ENCODE measurements at regions not wholly inside any gene's neighbourhood (a gene's known extent, or its start where the extent isn't known, plus 50 kb on each side); places are given as distances from the start of the nearest gene placed in this dataset.
"Not testable (repeated sequence)": the region's sequence is repeated elsewhere in the genome, so short reads cannot be mapped to it uniquely, and the experiment has no call there.

- intact Hi-C loops (cut with DNase I); H3K27me3 ChIP-seq; H3K27ac ChIP-seq; H3K9me3 ChIP-seq; H3K4me1 ChIP-seq; H3K4me3 ChIP-seq; H3K36me3 ChIP-seq; DNase-seq: not testable (repeated sequence)
- ATAC-seq = peak in 1 of 8 donors; percentile 13
- 45 to 50% methylated on average over 5 of the region's 5 CpGs for WGBS, 2 donors
These were observed 88.8 kb downstream of the KCNJ18 start for GRCh38 chr17:21780919-21781665.

GRCh38 chr17:21781666-21782024 lies 89.3 kb downstream of the KCNJ18 start:
- H3K9me3 ChIP-seq; H3K36me3 ChIP-seq; H3K4me1 ChIP-seq; H3K27me3 ChIP-seq; DNase-seq; intact Hi-C loops (cut with DNase I); H3K27ac ChIP-seq; H3K4me3 ChIP-seq: not testable (repeated sequence)
- peak in 1 of 8 donors; percentile 41 for ATAC-seq
- whole genome bisulfite sequencing, 2 donors = 49 to 53% methylated on average over 9 of the region's 9 CpGs

- DNase-seq; H3K4me3 ChIP-seq; H3K27me3 ChIP-seq; H3K4me1 ChIP-seq; H3K36me3 ChIP-seq; intact Hi-C loops (cut with DNase I); H3K9me3 ChIP-seq; H3K27ac ChIP-seq: not testable (repeated sequence)
- peak in 1 of 8 donors; percentile 13 for ATAC-seq
- 83 to 86% methylated on average over 7 of the region's 9 CpGs for WGBS, 2 donors
These were observed 89.8 kb downstream of the KCNJ18 start for GRCh38 chr17:21782107-21782506.

GRCh38 chr17:21782604-21783003 lies 90.3 kb downstream of the KCNJ18 start:
- 72 to 80% methylated on average over 6 of the region's 6 CpGs for WGBS, 2 donors
- intact Hi-C loops (cut with DNase I); H3K27me3 ChIP-seq; ATAC-seq; H3K36me3 ChIP-seq; H3K27ac ChIP-seq; H3K9me3 ChIP-seq; DNase-seq; H3K4me1 ChIP-seq; H3K4me3 ChIP-seq: not testable (repeated sequence)

GRCh38 chr17:21783017-21783416 lies 90.7 kb downstream of the KCNJ18 start:
- H3K9me3 ChIP-seq; H3K4me1 ChIP-seq; H3K4me3 ChIP-seq; H3K27me3 ChIP-seq; H3K27ac ChIP-seq; DNase-seq; ATAC-seq; H3K36me3 ChIP-seq; intact Hi-C loops (cut with DNase I): not testable (repeated sequence)
- WGBS, 2 donors = 73 to 84% methylated on average over 7 to 8 of the region's 8 CpGs

GRCh38 chr17:21814272-21814671 lies 121.9 kb downstream of the KCNJ18 start:
- intact Hi-C loops (cut with DNase I); H3K36me3 ChIP-seq; H3K4me3 ChIP-seq; DNase-seq; ATAC-seq; H3K27ac ChIP-seq; H3K4me1 ChIP-seq: not testable (repeated sequence)
- Histone ChIP-seq H3K9me3 (peaks cover 0 to 28% (median 0%) of the 10 kb centered on the region in 11 donors), H3K27me3 (peaks cover 0 to 26% (median 4%) of the 10 kb centered on the region in 7 donors)
- 80 to 83% methylated on average over 9 of the region's 9 CpGs for WGBS, 2 donors

GRCh38 chr17:21814776-21815175 lies 122.5 kb downstream of the KCNJ18 start:
- intact Hi-C loops (cut with DNase I) = no loop called here
- Histone ChIP-seq H3K9me3 (peaks cover 0 to 28% (median 0%) of the 10 kb centered on the region in 11 donors), H3K4me1 (no peaks in the 10 kb centered on the region), H3K27ac (no peak overlapping the region), H3K4me3 (no peak overlapping the region), H3K27me3 (peaks cover 0 to 31% (median 4%) of the 10 kb centered on the region in 7 donors), H3K36me3 (no peaks in the 10 kb centered on the region)
- DNase-seq (no peak), ATAC-seq (peak in 1 of 8 donors; percentile 38)
- WGBS, 2 donors = 85 to 86% methylated on average over 9 of the region's 9 CpGs
- TF ChIP-seq CTCF (IDR thresholded peaks at IDR 0.05) = no peak
